Endodermal cell (in vitro differentiated cells): ENCODE measurements at regions not wholly inside any gene's neighbourhood (a gene's known extent, or its start where the extent isn't known, plus 50 kb on each side); places are given as distances from the start of the nearest gene placed in this dataset.

Experiments
- DNase-seq: peaks from one replicate; pipeline ENCODE4 v3.0.0-alpha.2; 2017
- H3K27ac ChIP-seq: 2 replicates; pipeline ENCODE4 v1.5.1; 2013; ENCODE audit warnings: mild to moderate bottlenecking, low read depth, low read length, moderate library complexity
- H3K27me3 ChIP-seq: 2 replicates; pipeline ENCODE4 v1.6.1; 2013; ENCODE audit warnings: mild to moderate bottlenecking, low read length, moderate library complexity; ENCODE audit not compliant: insufficient read depth, control insufficient read depth, poor library complexity, severe bottlenecking
- H3K36me3 ChIP-seq: 2 replicates; pipeline ENCODE4 v1.7.0; 2013; ENCODE audit warnings: mild to moderate bottlenecking, low read length, moderate library complexity; ENCODE audit not compliant: control insufficient read depth, insufficient read depth
- H3K4me1 ChIP-seq: one replicate; pipeline ENCODE4 v1.7.0; 2013; ENCODE audit warnings: low read length; ENCODE audit not compliant: control insufficient read depth, insufficient read depth
- H3K4me3 ChIP-seq: 2 replicates; pipeline ENCODE4 v1.5.1; 2013; ENCODE audit warnings: mild to moderate bottlenecking, low read length, moderate library complexity
- H3K9ac ChIP-seq: 2 replicates; pipeline ENCODE4 v1.6.1; 2013; ENCODE audit warnings: mild to moderate bottlenecking, low read length, moderate library complexity; ENCODE audit not compliant: poor library complexity, severe bottlenecking; ENCODE audit errors: extremely low read depth
- H3K9me3 ChIP-seq: 2 replicates; pipeline ENCODE4 v1.6.1; 2013; ENCODE audit warnings: mild to moderate bottlenecking, low read length, moderate library complexity; ENCODE audit not compliant: control insufficient read depth
- H3K27ac Mint-ChIP-seq: 2 replicates; pipeline ENCODE4 v1.8.0; 2020; ENCODE audit warnings: mixed read lengths
- H3K27me3 Mint-ChIP-seq: 2 replicates; pipeline ENCODE4 v1.8.0; 2021; ENCODE audit warnings: mild to moderate bottlenecking, mixed read lengths; ENCODE audit not compliant: insufficient read depth
- H3K36me3 Mint-ChIP-seq: 2 replicates; pipeline ENCODE4 v1.8.0; 2020; ENCODE audit warnings: low read depth, mixed read lengths
- H3K4me1 Mint-ChIP-seq: 2 replicates; pipeline ENCODE4 v1.8.0; 2020; ENCODE audit warnings: mixed read lengths
- H3K4me3 Mint-ChIP-seq: 2 replicates; pipeline ENCODE4 v1.8.0; 2020; ENCODE audit warnings: mild to moderate bottlenecking, moderate library complexity, mixed read lengths
- H3K9me3 Mint-ChIP-seq: 2 replicates; pipeline ENCODE4 v1.8.0; 2020; ENCODE audit warnings: mild to moderate bottlenecking, mixed read lengths
- WGBS, 2 experiments: methylation state at CpG; one replicate each; pipeline versions ENCODE4 v1.1.5 to v1.1.7; 2013; ENCODE audit warnings: missing lambda C conversion rate in 2 of 2, mixed read lengths in 1 of 2; ENCODE audit not compliant: insufficient coverage in 1 of 2, insufficient read length in 1 of 2; 5-methylcytosine and 5-hydroxymethylcytosine counted together
- TF ChIP-seq, protein P1 (sequence below): fragments of 200-600 bp; sonication (generic); conservative IDR thresholded peaks from 2 replicates; pipeline ENCODE4 v1.5.0; 2021; ENCODE audit warnings: antibody characterized with exemption, mild to moderate bottlenecking

DNA sequence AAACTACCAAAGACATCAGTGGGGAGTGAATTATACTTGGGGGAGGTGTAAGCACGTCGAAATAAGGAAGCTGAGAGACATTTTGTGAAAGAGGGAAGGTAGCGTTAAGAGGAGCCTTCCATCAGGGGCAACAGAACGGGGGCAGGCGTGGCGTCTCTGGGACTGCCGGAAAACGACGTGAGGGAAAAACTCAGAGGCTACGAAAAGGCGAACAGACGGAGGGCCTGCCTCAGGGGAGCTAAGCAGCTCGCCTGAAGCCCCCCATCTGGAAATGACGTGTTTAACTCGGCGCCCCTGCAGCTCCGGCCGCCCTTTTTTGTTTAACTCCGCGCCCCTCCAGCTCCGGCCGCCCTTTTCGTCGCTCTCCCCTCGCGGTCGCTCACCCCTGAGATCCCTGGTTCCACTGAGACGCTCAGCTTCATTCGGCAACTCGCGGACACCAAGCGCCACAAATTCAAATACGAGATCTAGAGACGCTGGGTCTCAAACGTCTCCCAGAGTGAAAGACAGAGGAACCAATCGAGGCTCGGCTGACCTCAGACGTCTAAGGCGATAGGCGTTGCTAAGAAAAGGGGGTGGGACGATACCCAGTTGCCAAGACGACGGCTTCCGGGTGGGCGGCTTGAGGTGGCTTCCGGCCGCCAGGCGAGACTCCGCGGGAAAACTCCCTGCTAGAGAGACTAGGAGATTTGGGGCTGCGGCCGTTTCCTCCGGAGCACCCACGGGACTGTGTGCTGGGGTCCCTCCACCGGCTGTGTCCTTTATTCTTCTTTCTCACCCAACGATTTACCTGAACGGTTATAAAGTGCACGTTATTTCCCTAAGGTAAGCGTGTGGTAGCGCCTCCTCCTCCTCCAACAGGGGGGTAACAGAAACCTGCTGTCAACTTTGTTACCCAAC, 383.2 kb downstream of the ZFHX3 start:
- H3K9ac ChIP-seq = peak overlapping the region; percentile 74
- Mint-ChIP-seq H3K9me3 (peaks cover 2% of the 10 kb centered on the region), H3K27me3 (no peaks in the 10 kb centered on the region), H3K27ac (peak overlapping the region; percentile 100), H3K4me1 (peaks cover 2% of the 10 kb centered on the region), H3K36me3 (peaks cover 5% of the 10 kb centered on the region), H3K4me3 (peak overlapping the region; percentile 94)
- TF ChIP-seq, protein P1, sequence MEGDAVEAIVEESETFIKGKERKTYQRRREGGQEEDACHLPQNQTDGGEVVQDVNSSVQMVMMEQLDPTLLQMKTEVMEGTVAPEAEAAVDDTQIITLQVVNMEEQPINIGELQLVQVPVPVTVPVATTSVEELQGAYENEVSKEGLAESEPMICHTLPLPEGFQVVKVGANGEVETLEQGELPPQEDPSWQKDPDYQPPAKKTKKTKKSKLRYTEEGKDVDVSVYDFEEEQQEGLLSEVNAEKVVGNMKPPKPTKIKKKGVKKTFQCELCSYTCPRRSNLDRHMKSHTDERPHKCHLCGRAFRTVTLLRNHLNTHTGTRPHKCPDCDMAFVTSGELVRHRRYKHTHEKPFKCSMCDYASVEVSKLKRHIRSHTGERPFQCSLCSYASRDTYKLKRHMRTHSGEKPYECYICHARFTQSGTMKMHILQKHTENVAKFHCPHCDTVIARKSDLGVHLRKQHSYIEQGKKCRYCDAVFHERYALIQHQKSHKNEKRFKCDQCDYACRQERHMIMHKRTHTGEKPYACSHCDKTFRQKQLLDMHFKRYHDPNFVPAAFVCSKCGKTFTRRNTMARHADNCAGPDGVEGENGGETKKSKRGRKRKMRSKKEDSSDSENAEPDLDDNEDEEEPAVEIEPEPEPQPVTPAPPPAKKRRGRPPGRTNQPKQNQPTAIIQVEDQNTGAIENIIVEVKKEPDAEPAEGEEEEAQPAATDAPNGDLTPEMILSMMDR = no peak
- WGBS, 2 experiments = 0% methylated on average over 36 to 60 of the region's 60 CpGs
- H3K9me3 ChIP-seq = peaks cover 5% of the 10 kb centered on the region
- DNase-seq = peak; percentile 98
- peak overlapping the region; percentile 93 for H3K27ac ChIP-seq
- no peaks in the 10 kb centered on the region for H3K27me3 ChIP-seq
- no peaks in the 10 kb centered on the region for H3K4me1 ChIP-seq
- no peaks in the 10 kb centered on the region for H3K36me3 ChIP-seq
- H3K4me3 ChIP-seq = peak overlapping the region; percentile 95

DNA sequence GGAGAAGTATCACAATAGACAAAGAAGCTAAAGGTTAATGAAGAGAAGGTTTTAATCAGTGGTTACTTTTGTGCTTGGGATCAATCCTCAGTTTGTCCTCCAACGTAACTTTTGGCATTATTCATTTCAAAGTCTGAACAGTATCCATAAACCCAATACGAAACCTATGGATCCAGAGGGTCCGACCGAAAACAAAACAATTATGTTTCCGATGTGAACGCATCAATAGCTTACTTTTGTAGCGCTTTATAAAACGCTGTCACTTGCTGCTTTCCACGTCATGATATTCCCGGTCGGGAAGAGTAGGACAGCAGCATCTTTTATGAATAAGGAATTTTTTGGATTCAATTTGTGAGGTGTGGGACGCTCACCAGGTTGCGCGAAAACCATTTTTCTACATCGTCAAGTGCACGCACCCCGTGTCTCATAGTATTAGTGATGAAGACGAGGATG, 383.8 kb downstream of the ZFHX3 start:
- Histone ChIP-seq H3K9ac (peak overlapping the region; percentile 74), H3K4me1 (no peaks in the 10 kb centered on the region), H3K27me3 (no peaks in the 10 kb centered on the region), H3K9me3 (peaks cover 5% of the 10 kb centered on the region), H3K36me3 (no peaks in the 10 kb centered on the region), H3K4me3 (peak overlapping the region; percentile 95), H3K27ac (peak overlapping the region; percentile 93)
- Mint-ChIP-seq H3K4me3 (peak overlapping the region; percentile 94), H3K27ac (peak overlapping the region; percentile 100), H3K27me3 (no peaks in the 10 kb centered on the region), H3K9me3 (peaks cover 2% of the 10 kb centered on the region), H3K4me1 (peaks cover 2% of the 10 kb centered on the region), H3K36me3 (peaks cover 3% of the 10 kb centered on the region)
- TF ChIP-seq, protein P1 = no peak
- peak; percentile 38 for DNase-seq
- 6 to 10% methylated on average over 11 to 18 of the region's 18 CpGs for WGBS, 2 experiments

DNA sequence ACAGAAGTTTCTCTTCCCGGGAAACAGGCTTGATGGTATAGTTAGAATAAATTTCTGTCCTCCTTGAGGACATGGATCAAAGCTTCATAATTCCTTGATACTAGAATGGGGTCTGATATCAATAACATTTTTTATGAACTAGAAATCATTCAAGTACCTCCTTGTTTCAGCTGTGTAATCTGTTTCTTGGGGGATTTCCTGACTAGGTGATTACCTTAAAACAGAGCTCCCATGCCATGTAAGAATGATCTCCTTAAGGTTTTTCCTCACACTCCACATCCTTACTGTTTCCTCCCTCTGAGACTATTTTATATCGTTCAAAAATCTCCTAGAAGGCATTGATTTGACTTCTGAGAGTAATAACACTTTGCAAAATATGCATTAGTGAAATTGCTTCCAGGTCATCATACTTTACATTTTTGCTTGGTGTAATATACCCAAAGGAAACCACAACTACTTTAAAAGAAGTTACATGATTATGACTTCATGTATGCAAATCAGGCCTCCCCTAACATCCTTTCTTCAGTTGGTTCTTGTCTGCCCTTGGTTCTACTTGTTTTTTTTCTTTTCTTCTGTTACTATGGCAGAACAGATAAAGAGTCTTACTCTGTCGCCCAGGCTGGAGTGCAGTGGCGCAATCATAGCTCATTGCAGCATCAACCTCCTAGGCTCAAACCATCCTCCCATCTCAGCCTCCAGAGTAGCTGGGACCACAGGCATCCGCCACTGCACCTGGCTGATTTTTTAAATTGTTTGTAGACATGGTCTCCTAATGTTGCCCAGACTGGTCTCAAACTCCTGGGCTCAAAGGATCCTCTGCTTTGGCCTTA, 388.8 kb downstream of the ZFHX3 start:
- no peaks in the 10 kb centered on the region for H3K4me1 ChIP-seq
- no peak overlapping the region for H3K4me3 ChIP-seq
- H3K4me1 Mint-ChIP-seq = peaks cover 2% of the 10 kb centered on the region
- H3K9ac ChIP-seq = no peak overlapping the region
- TF ChIP-seq, protein P1 = no peak
- peaks cover 14% of the 10 kb centered on the region for H3K9me3 ChIP-seq
- WGBS, 2 experiments = 83 to 88% methylated on average over 2 to 5 of the region's 5 CpGs
- no peak overlapping the region for H3K27ac Mint-ChIP-seq
- H3K27me3 Mint-ChIP-seq = no peaks in the 10 kb centered on the region
- peaks cover 8% of the 10 kb centered on the region for H3K9me3 Mint-ChIP-seq
- H3K27ac ChIP-seq = no peak overlapping the region
- no peaks in the 10 kb centered on the region for H3K36me3 ChIP-seq
- no peaks in the 10 kb centered on the region for H3K27me3 ChIP-seq
- DNase-seq = no peak
- no peak overlapping the region for H3K4me3 Mint-ChIP-seq
- peaks cover 5% of the 10 kb centered on the region for H3K36me3 Mint-ChIP-seq
